ENCODE measurements at regions not wholly inside any gene's neighbourhood (a gene's known extent, or its start where the extent isn't known, plus 50 kb on each side); places are given as distances from the start of the nearest gene placed in this dataset.

- no peak for DNase-seq
- ATAC-seq = no peak
- intact Hi-C loops (cut with micrococcal nuclease) = no loop called here
These were observed 1017.2 kb downstream of the TUSC7 start for GRCh38 chr3:117726776-117727175.

- DNase-seq (no peak), ATAC-seq (no peak)
- intact Hi-C loops (cut with micrococcal nuclease) = no loop called here
These were observed 1018.6 kb downstream of the TUSC7 start for GRCh38 chr3:117728226-117728625.

- no peak for DNase-seq
- intact Hi-C loops (cut with micrococcal nuclease) = no loop called here
- ATAC-seq = no peak
These were observed 1024.9 kb downstream of the TUSC7 start for GRCh38 chr3:117734496-117734895.

GRCh38 chr3:117735481-117736101 lies 1026.0 kb downstream of the TUSC7 start:
- DNase-seq = no peak
- ATAC-seq = no peak
- intact Hi-C loops (cut with micrococcal nuclease) = no loop called here

- intact Hi-C loops (cut with micrococcal nuclease) = no loop called here
- no peak for ATAC-seq
- no peak for DNase-seq
These were observed 1027.3 kb downstream of the TUSC7 start for GRCh38 chr3:117736846-117737245.

GRCh38 chr3:117743993-117744392 lies 1034.4 kb downstream of the TUSC7 start:
- DNase-seq (no peak), ATAC-seq (no peak)
- intact Hi-C loops (cut with micrococcal nuclease) = no loop called here

GRCh38 chr3:117744935-117745334 lies 1035.4 kb downstream of the TUSC7 start:
- no peak for ATAC-seq
- intact Hi-C loops (cut with micrococcal nuclease) = no loop called here
- no peak for DNase-seq

GRCh38 chr3:117745516-117745915 lies 1035.9 kb downstream of the TUSC7 start:
- DNase-seq (no peak), ATAC-seq (no peak)
- intact Hi-C loops (cut with micrococcal nuclease) = no loop called here

GRCh38 chr3:117746066-117746465 lies 1036.5 kb downstream of the TUSC7 start:
- ATAC-seq (no peak), DNase-seq (no peak)
- intact Hi-C loops (cut with micrococcal nuclease) = no loop called here

- intact Hi-C loops (cut with micrococcal nuclease) = no loop called here
- DNase-seq (no peak), ATAC-seq (no peak)
These were observed 1038.6 kb downstream of the TUSC7 start for GRCh38 chr3:117748131-117748530.

- intact Hi-C loops (cut with micrococcal nuclease) = no loop called here
- no peak for ATAC-seq
- no peak for DNase-seq
These were observed 1041.2 kb downstream of the TUSC7 start for GRCh38 chr3:117750674-117751269.

GRCh38 chr3:117751651-117752050 lies 1042.1 kb downstream of the TUSC7 start:
- intact Hi-C loops (cut with micrococcal nuclease) = no loop called here
- ATAC-seq = no peak
- DNase-seq = no peak

- no peak for DNase-seq
- ATAC-seq = no peak
- intact Hi-C loops (cut with micrococcal nuclease) = no loop called here
These were observed 1043.6 kb downstream of the TUSC7 start for GRCh38 chr3:117752984-117753717.

- ATAC-seq (no peak), DNase-seq (no peak)
- intact Hi-C loops (cut with micrococcal nuclease) = no loop called here
These were observed 1044.5 kb downstream of the TUSC7 start for GRCh38 chr3:117754058-117754457.

- DNase-seq (no peak), ATAC-seq (no peak)
- intact Hi-C loops (cut with micrococcal nuclease) = no loop called here
These were observed 1045.3 kb downstream of the TUSC7 start for GRCh38 chr3:117754841-117755240.

GRCh38 chr3:117756563-117756962 lies 1047.0 kb downstream of the TUSC7 start:
- ATAC-seq (no peak), DNase-seq (no peak)
- intact Hi-C loops (cut with micrococcal nuclease) = no loop called here

GRCh38 chr3:117761703-117762620 lies 1052.4 kb downstream of the TUSC7 start:
- no peak for ATAC-seq
- DNase-seq = no peak
- intact Hi-C loops (cut with micrococcal nuclease) = no loop called here

- intact Hi-C loops (cut with micrococcal nuclease) = no loop called here
- no peak for DNase-seq
- no peak for ATAC-seq
These were observed 1053.0 kb downstream of the TUSC7 start for GRCh38 chr3:117762621-117763037.

- ATAC-seq = no peak
- no peak for DNase-seq
- intact Hi-C loops (cut with micrococcal nuclease) = no loop called here
These were observed 1054.0 kb downstream of the TUSC7 start for GRCh38 chr3:117763561-117763960.

- intact Hi-C loops (cut with micrococcal nuclease) = no loop called here
- DNase-seq = no peak
- no peak for ATAC-seq
These were observed 1059.0 kb downstream of the TUSC7 start for GRCh38 chr3:117768581-117768980.

Measured in left ventricle myocardium superior (tissue), 1 donor.